ENCODE measurements at regions not wholly inside any gene's neighbourhood (a gene's known extent, or its start where the extent isn't known, plus 50 kb on each side); places are given as distances from the start of the nearest gene placed in this dataset.

- TF ChIP-seq EZH2phosphoT487 (IDR thresholded peaks at IDR 0.05; ENCODE audit: insufficient read depth, low read depth) (no peak), EZH2 (IDR thresholded peaks at IDR 0.05; ENCODE audit: insufficient read depth, poor library complexity, severe bottlenecking) (no peak)
These were observed 768.3 kb upstream of the CDH7 start for GRCh38 chr18:64982414-64983055.

Measured in GM23248 (cell line).